NCI-H748 treated with DMSO at 0.1 percent for 48 hours (cell line): ENCODE measurements at regions not wholly inside any gene's neighbourhood (a gene's known extent, or its start where the extent isn't known, plus 50 kb on each side); places are given as distances from the start of the nearest gene placed in this dataset.

Experiments
- DNase-seq: peaks from one replicate; lab custom pipeline; 2025; lab: John Stamatoyannopoulos, UW

- DNase-seq, result no peak
Measured at GRCh38 chr4:45985038-45985437, 138.8 kb downstream of the GABRG1 start.

- DNase-seq, result no peak
Measured at GRCh38 chr4:45971108-45971507, 152.7 kb downstream of the GABRG1 start.

- no peak for DNase-seq
Measured at GRCh38 chr4:45957353-45957752, 166.5 kb downstream of the GABRG1 start.

GRCh38 chr4:45954276-45954675 is 169.6 kb downstream of the GABRG1 start:
- no peak for DNase-seq

- DNase-seq, result no peak
Measured at GRCh38 chr4:45951153-45951552, 172.7 kb downstream of the GABRG1 start.

GRCh38 chr4:45946699-45947098 is 177.2 kb downstream of the GABRG1 start:
- no peak for DNase-seq

- DNase-seq, result no peak
Measured at GRCh38 chr4:45944000-45944399, 179.9 kb downstream of the GABRG1 start.

- DNase-seq, result no peak
Measured at GRCh38 chr4:45939056-45939455, 184.8 kb downstream of the GABRG1 start.

- no peak for DNase-seq
Measured at GRCh38 chr4:45931154-45931553, 192.7 kb downstream of the GABRG1 start.

GRCh38 chr4:45927641-45928040 is 196.2 kb downstream of the GABRG1 start:
- no peak for DNase-seq

GRCh38 chr4:45925809-45926208 is 198.0 kb downstream of the GABRG1 start:
- DNase-seq, result no peak

GRCh38 chr4:45920861-45921260 is 203.0 kb downstream of the GABRG1 start:
- no peak for DNase-seq

- no peak for DNase-seq
Measured at GRCh38 chr4:45910511-45910910, 213.3 kb downstream of the GABRG1 start.

- no peak for DNase-seq
Measured at GRCh38 chr4:45897946-45898585, 225.8 kb downstream of the GABRG1 start.

GRCh38 chr4:45883421-45883820 is 240.4 kb downstream of the GABRG1 start:
- no peak for DNase-seq

- DNase-seq, result no peak
Measured at GRCh38 chr4:45876235-45876890, 247.5 kb downstream of the GABRG1 start.

- no peak for DNase-seq
Measured at GRCh38 chr4:45869184-45869583, 254.7 kb downstream of the GABRG1 start.

- DNase-seq, result no peak
Measured at GRCh38 chr4:45865781-45866180, 258.1 kb downstream of the GABRG1 start.

GRCh38 chr4:45855857-45856256 is 268.0 kb downstream of the GABRG1 start:
- DNase-seq, result no peak

- no peak for DNase-seq
Measured at GRCh38 chr4:45846016-45846415, 277.8 kb downstream of the GABRG1 start.

GRCh38 chr4:45841791-45842190 is 282.1 kb downstream of the GABRG1 start:
- DNase-seq, result no peak

- no peak for DNase-seq
Measured at GRCh38 chr4:45831692-45832091, 292.2 kb downstream of the GABRG1 start.

- no peak for DNase-seq
Measured at GRCh38 chr4:45803994-45804393, 319.9 kb downstream of the GABRG1 start.

GRCh38 chr4:45795135-45795534 is 328.7 kb downstream of the GABRG1 start:
- no peak for DNase-seq
